SK-N-SH (cell line): ENCODE measurements at regions not wholly inside any gene's neighbourhood (a gene's known extent, or its start where the extent isn't known, plus 50 kb on each side); places are given as distances from the start of the nearest gene placed in this dataset.

Experiments
- CTCF ChIA-PET: fragments of 300-600, 350-600 bp; formaldehyde crosslinking; extraction: SDS; loops from one replicate; lab custom pipeline; 2021; lab: Yijun Ruan, JAX
- POLR2A ChIA-PET: fragments of 350-600 bp; sonication (Branson Sonifier 250); formaldehyde crosslinking; extraction: SDS; loops from one replicate; lab custom pipeline; 2020; ENCODE audit warnings: antibody characterized with exemption, inconsistent platforms; lab: Yijun Ruan, JAX
- DNase-seq: peaks from one replicate; pipeline ENCODE4 v3.0.0; 2012
- H2AFZ ChIP-seq: fragments of 200-600 bp; sonication (generic); 2 replicates; pipeline ENCODE4 v1.8.1; 2016; ENCODE audit warnings: antibody characterized with exemption, mild to moderate bottlenecking, low read depth
- H3F3A ChIP-seq: fragments of 200-600 bp; sonication (generic); replicated peaks from 2 replicates; pipeline ENCODE3; 2016; ENCODE audit warnings: antibody characterized with exemption, mild to moderate bottlenecking; ENCODE audit not compliant: insufficient read depth
- H3K27ac ChIP-seq, 2 experiments: fragments of 200-500 bp in 1 of 2; fragments of 200-600 bp in 1 of 2; sonication (Bioruptor generic) in 1 of 2; sonication (generic), shearing (Covaris generic) in 1 of 2; 2 replicates each; pipeline versions ENCODE4 v1.5.1 to v1.6.1; 2014 to 2016; ENCODE audit warnings: low read depth in 2 of 2, inconsistent platforms in 1 of 2, low read length in 1 of 2, mild to moderate bottlenecking in 1 of 2, mixed read lengths in 1 of 2
- H3K27me3 ChIP-seq: fragments of 200-600 bp; sonication (generic), shearing (Covaris generic); 2 replicates; pipeline ENCODE4 v1.6.1; 2016; ENCODE audit warnings: mixed run types; ENCODE audit not compliant: insufficient read depth
- H3K36me3 ChIP-seq, 2 experiments: fragments of 200-500 bp in 1 of 2; fragments of 200-600 bp in 1 of 2; sonication (Bioruptor generic) in 1 of 2; sonication (generic) in 1 of 2; replicated peaks in 1 of 2; 2 replicates each; pipeline versions ENCODE3 to v1.5.1; 2014 to 2016; ENCODE audit warnings: low read length in 1 of 2, mild to moderate bottlenecking in 1 of 2; ENCODE audit not compliant: insufficient read depth in 2 of 2, control insufficient read depth in 1 of 2
- H3K4me1 ChIP-seq, 2 experiments: fragments of 200-500 bp in 1 of 2; fragments of 200-600 bp in 1 of 2; sonication (Bioruptor generic) in 1 of 2; sonication (generic), shearing (Covaris generic) in 1 of 2; 2 replicates each; pipeline versions ENCODE4 v1.5.1 to v1.6.1; 2014 to 2016; ENCODE audit warnings: low read depth in 1 of 2, low read length in 1 of 2, mixed run types in 1 of 2; ENCODE audit not compliant: insufficient read depth in 2 of 2, control insufficient read depth in 1 of 2
- H3K4me2 ChIP-seq: fragments of 200-600 bp; sonication (generic), shearing (Covaris generic); 2 replicates; pipeline ENCODE4 v1.6.1; 2017; ENCODE audit warnings: mixed run types
- H3K4me3 ChIP-seq, 2 experiments: fragments of 200-500 bp in 1 of 2; fragments of 200-600 bp in 1 of 2; sonication (Bioruptor generic) in 1 of 2; sonication (generic), shearing (Covaris generic) in 1 of 2; 2 replicates each; pipeline versions ENCODE4 v1.5.1 to v1.8.1; 2014 to 2016; ENCODE audit warnings: low read depth in 2 of 2, inconsistent platforms in 1 of 2, low read length in 1 of 2, mild to moderate bottlenecking in 1 of 2, mixed read lengths in 1 of 2, moderate library complexity in 1 of 2
- H3K79me2 ChIP-seq: fragments of 200-600 bp; sonication (generic); 2 replicates; pipeline ENCODE4 v1.8.1; 2017; ENCODE audit warnings: mild to moderate bottlenecking; ENCODE audit not compliant: insufficient read depth
- H3K9ac ChIP-seq: fragments of 200-600 bp; sonication (generic); 2 replicates; pipeline ENCODE4 v1.6.1; 2017; ENCODE audit warnings: mixed run types
- H3K9me2 ChIP-seq: fragments of 200-600 bp; sonication (generic); 2 replicates; pipeline ENCODE4 v1.6.1; 2017; ENCODE audit warnings: mixed run types
- H3K9me3 ChIP-seq: fragments of 200-600 bp; sonication (generic); 2 replicates; pipeline ENCODE4 v1.6.1; 2017; ENCODE audit warnings: mixed run types, mild to moderate bottlenecking, moderate library complexity
- H4K20me1 ChIP-seq: fragments of 200-600 bp; sonication (generic); 2 replicates; pipeline ENCODE4 v1.6.1; 2017; ENCODE audit warnings: mild to moderate bottlenecking, mixed run types; ENCODE audit not compliant: insufficient read depth
- ELF1 ChIP-seq: IDR thresholded peaks from 2 replicates; pipeline ENCODE4 v1.4.0; 2012
- EZH2phosphoT487 ChIP-seq: fragments of 200-600 bp; sonication (generic); IDR thresholded peaks from 2 replicates; pipeline ENCODE4 v1.6.1; 2017; ENCODE audit warnings: low read depth, mixed run types, mild to moderate bottlenecking, antibody characterized with exemption, moderate library complexity, borderline replicate concordance
- FOXM1 ChIP-seq: IDR thresholded peaks from 2 replicates; pipeline ENCODE4 v1.4.0; 2012; ENCODE audit warnings: low read depth, mild to moderate bottlenecking
- GATA2 ChIP-seq: sonication (generic); formaldehyde crosslinking; IDR thresholded peaks from 2 replicates; pipeline ENCODE4 v1.5.0; 2020; ENCODE audit warnings: mild to moderate bottlenecking, missing genetic modification reagents
- MEF2A ChIP-seq: IDR thresholded peaks from 2 replicates; pipeline ENCODE4 v1.4.0; 2012; ENCODE audit warnings: low read depth, borderline replicate concordance
- MXI1 ChIP-seq: IDR thresholded peaks from 2 replicates; pipeline ENCODE4 v1.6.1; 2012; ENCODE audit warnings: mild to moderate bottlenecking, low read depth, low read length, improper control_type of control experiment
- NFIC ChIP-seq: IDR thresholded peaks from 2 replicates; pipeline ENCODE4 v1.4.0; 2012; ENCODE audit warnings: borderline replicate concordance
- RXRA ChIP-seq: IDR thresholded peaks from 2 replicates; pipeline ENCODE4 v1.4.0; 2012; ENCODE audit warnings: low read depth, mild to moderate bottlenecking, borderline replicate concordance
- SMC3 ChIP-seq: IDR thresholded peaks from 2 replicates; pipeline ENCODE4 v1.6.1; 2012; ENCODE audit warnings: low read depth, low read length, improper control_type of control experiment
- TAF1 ChIP-seq: IDR thresholded peaks from 2 replicates; pipeline ENCODE4 v1.6.1; 2012; ENCODE audit warnings: low read depth, mild to moderate bottlenecking, low read length, moderate library complexity, borderline replicate concordance
- WGBS: methylation state at CpG from one replicate; pipeline ENCODE4 v1.1.6; 2017; ENCODE audit warnings: low lambda C conversion rate; 5-methylcytosine and 5-hydroxymethylcytosine counted together
- TF ChIP-seq, protein P1 (sequence below): IDR thresholded peaks from 2 replicates; pipeline ENCODE4 v1.4.0; 2012; ENCODE audit warnings: low read depth, borderline replicate concordance
- TF ChIP-seq, protein P2 (sequence below): fragments of 150-350 bp; IDR thresholded peaks from 2 replicates; pipeline ENCODE4 v1.6.1; 2017; ENCODE audit warnings: antibody characterized with exemption, low read length, low read depth, borderline replicate concordance
- TF ChIP-seq, protein P3 (sequence below): fragments of 150-350 bp; IDR thresholded peaks from 2 replicates; pipeline ENCODE4 v1.6.1; 2016; ENCODE audit warnings: mild to moderate bottlenecking, low read depth, low read length

DNA sequence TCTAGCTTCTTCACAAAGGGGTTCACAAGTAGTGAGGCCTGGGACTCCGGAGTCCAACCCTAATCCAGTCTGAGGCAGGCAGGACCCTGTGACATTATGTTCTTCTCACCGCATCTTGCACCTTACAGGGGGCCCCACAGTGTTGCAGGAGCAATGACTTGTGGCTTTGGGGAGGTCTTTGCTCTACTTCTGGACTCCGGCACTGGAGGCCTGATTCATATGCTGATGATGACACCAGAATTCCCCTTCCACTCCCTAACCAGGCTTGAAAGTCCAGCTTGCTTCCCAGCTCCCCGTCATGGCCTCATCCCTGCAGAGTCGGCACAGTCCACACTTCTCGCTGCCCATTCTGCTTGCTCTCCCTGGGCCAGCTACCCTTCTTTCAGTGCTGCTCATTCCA lies 96.3 kb upstream of the SLC44A3 start:
- ChIA-PET CTCF (no interaction called here), POLR2A (no interaction called here)
- Histone ChIP-seq H3K4me3 (no peak overlapping the region), H3K36me3 (no peaks in the 10 kb centered on the region), H3K4me1 (peaks cover 5 to 7% of the 10 kb centered on the region in 2 experiments; a peak in 2 of 4 replicates), H4K20me1 (no peaks in the 10 kb centered on the region), H3K4me2 (no peak overlapping the region), H3K27me3 (no peaks in the 10 kb centered on the region), H3K9me2 (no peaks in the 10 kb centered on the region), H3K27ac (no peak overlapping the region), H2AFZ (no peak overlapping the region), H3K9me3 (no peaks in the 10 kb centered on the region), H3K79me2 (no peaks in the 10 kb centered on the region), H3F3A (peaks cover 7% of the 10 kb centered on the region), H3K9ac (no peak overlapping the region)
- DNase-seq: no peak
- 94% methylated on average over 4 of the region's 6 CpGs for WGBS
- TF ChIP-seq ELF1: no peak
- TF ChIP-seq, protein P1, sequence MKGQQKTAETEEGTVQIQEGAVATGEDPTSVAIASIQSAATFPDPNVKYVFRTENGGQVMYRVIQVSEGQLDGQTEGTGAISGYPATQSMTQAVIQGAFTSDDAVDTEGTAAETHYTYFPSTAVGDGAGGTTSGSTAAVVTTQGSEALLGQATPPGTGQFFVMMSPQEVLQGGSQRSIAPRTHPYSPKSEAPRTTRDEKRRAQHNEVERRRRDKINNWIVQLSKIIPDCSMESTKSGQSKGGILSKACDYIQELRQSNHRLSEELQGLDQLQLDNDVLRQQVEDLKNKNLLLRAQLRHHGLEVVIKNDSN: no peak
- no peak for TF ChIP-seq FOXM1
- TF ChIP-seq MXI1: no peak
- TF ChIP-seq MEF2A: no peak
- TF ChIP-seq, protein P2, sequence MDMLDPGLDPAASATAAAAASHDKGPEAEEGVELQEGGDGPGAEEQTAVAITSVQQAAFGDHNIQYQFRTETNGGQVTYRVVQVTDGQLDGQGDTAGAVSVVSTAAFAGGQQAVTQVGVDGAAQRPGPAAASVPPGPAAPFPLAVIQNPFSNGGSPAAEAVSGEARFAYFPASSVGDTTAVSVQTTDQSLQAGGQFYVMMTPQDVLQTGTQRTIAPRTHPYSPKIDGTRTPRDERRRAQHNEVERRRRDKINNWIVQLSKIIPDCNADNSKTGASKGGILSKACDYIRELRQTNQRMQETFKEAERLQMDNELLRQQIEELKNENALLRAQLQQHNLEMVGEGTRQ: no peak

DNA sequence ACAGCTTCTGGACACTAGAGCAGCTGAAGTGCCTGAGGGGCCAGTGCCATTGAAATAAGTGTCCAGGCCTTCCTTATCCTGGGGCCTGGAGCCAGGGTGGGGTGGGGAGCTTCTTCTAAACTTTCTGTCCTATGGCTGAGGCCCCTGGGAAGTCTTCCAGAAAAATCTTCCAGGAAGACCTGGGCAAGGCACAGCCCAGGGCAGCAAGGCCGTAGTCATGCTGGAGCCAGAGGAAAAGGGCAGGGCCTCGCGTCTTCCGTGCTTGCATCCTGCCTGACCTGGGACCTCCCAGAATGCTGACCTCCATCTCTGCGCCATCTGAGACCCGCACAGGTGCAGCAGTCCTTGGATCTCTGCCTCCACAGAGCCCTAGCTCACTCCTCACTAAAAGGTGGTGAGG lies 96.7 kb upstream of the SLC44A3 start:
- Histone ChIP-seq H3K4me2 (no peak overlapping the region), H3K9me2 (no peaks in the 10 kb centered on the region), H3K27ac (no peak overlapping the region), H3K27me3 (no peaks in the 10 kb centered on the region), H3K4me3 (no peak overlapping the region), H3K9me3 (no peaks in the 10 kb centered on the region), H3K9ac (no peak overlapping the region), H3K36me3 (no peaks in the 10 kb centered on the region), H3F3A (peaks cover 6% of the 10 kb centered on the region), H4K20me1 (no peaks in the 10 kb centered on the region), H3K4me1 (peaks cover 5 to 7% of the 10 kb centered on the region in 2 experiments; a peak in 2 of 4 replicates), H2AFZ (no peak overlapping the region), H3K79me2 (no peaks in the 10 kb centered on the region)
- DNase-seq: no peak
- ChIA-PET POLR2A (no interaction called here), CTCF (interaction anchor here (1.2 to 1.3 kb wide), 2 partner anchors 9 to 14 kb away, joined by 3 read pairs; no protein-coding TSS in a partner anchor)
- TF ChIP-seq SMC3: no peak
- no peak for TF ChIP-seq ELF1
- TF ChIP-seq, protein P3, sequence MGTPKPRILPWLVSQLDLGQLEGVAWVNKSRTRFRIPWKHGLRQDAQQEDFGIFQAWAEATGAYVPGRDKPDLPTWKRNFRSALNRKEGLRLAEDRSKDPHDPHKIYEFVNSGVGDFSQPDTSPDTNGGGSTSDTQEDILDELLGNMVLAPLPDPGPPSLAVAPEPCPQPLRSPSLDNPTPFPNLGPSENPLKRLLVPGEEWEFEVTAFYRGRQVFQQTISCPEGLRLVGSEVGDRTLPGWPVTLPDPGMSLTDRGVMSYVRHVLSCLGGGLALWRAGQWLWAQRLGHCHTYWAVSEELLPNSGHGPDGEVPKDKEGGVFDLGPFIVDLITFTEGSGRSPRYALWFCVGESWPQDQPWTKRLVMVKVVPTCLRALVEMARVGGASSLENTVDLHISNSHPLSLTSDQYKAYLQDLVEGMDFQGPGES: no peak
- no peak for TF ChIP-seq NFIC
- WGBS: 78% methylated on average over 6 of the region's 6 CpGs

DNA sequence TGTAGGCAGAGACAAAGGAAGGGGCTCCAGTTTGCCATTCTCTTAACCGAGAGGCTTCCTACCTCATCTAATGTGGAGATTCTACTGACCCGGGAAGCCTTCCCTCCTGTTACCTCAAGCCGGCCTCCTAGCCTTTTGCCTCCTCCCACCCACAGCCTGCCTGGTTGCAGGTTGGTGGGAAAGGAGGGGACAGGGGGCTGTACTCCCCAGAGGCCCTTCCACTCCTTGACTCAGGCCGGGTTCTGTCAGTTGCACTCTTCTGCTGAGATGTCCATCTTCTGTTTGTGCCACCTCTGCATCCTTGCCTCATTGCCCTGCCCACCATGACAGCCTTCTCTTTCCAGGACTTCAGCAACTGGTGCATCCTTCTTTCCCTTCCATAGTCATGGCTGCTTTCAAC lies 98.0 kb upstream of the SLC44A3 start:
- H3K36me3 ChIP-seq: no peaks in the 10 kb centered on the region
- H3K9ac ChIP-seq: no peak overlapping the region
- ChIA-PET CTCF (interaction anchor here (1.2 to 1.3 kb wide), 2 partner anchors 8 to 13 kb away, joined by 3 read pairs; no protein-coding TSS in a partner anchor), POLR2A (no interaction called here)
- WGBS: 71% methylated on average over 4 of the region's 4 CpGs
- H2AFZ ChIP-seq: no peak overlapping the region
- H3F3A ChIP-seq: no peaks in the 10 kb centered on the region
- H4K20me1 ChIP-seq: no peaks in the 10 kb centered on the region
- no peak for TF ChIP-seq TAF1
- no peak for TF ChIP-seq RXRA
- TF ChIP-seq, protein P1: no peak
- no peak for TF ChIP-seq MXI1
- TF ChIP-seq EZH2phosphoT487: no peak
- TF ChIP-seq NFIC: no peak
- no peak for TF ChIP-seq GATA2
- H3K27ac ChIP-seq: no peak overlapping the region
- peaks cover 0 to under 1% of the 10 kb centered on the region in 2 experiments; a peak in 1 of 4 replicates for H3K4me1 ChIP-seq
- no peaks in the 10 kb centered on the region for H3K27me3 ChIP-seq
- no peaks in the 10 kb centered on the region for H3K79me2 ChIP-seq
- no peak overlapping the region for H3K4me3 ChIP-seq
- H3K4me2 ChIP-seq: no peak overlapping the region
- no peaks in the 10 kb centered on the region for H3K9me3 ChIP-seq
- no peak for DNase-seq
- H3K9me2 ChIP-seq: no peaks in the 10 kb centered on the region
